Cardiac muscle cell (in vitro differentiated cells and primary cell): ENCODE measurements at regions not wholly inside any gene's neighbourhood (a gene's known extent, or its start where the extent isn't known, plus 50 kb on each side); places are given as distances from the start of the nearest gene placed in this dataset.

Experiments used
- DNase-seq, 2 donors: peaks; one replicate each; pipeline versions ENCODE4 v3.0.0 to v3.0.0-alpha.2; 2010 to 2017; ENCODE audit warnings: low read depth in 1 of 2, low spot score in 1 of 2
- H3K27ac ChIP-seq: fragments of 200-600 bp; sonication (generic); 2 replicates; pipeline ENCODE4 v1.5.1; 2016
- H3K27me3 ChIP-seq: fragments of 200-600 bp; sonication (generic); 2 replicates; pipeline ENCODE4 v1.6.0; 2016; ENCODE audit warnings: control low read depth
- H3K36me3 ChIP-seq: fragments of 200-600 bp; sonication (generic); 2 replicates; pipeline ENCODE4 v1.5.1; 2016; ENCODE audit warnings: control low read depth
- H3K4me1 ChIP-seq: fragments of 200-600 bp; sonication (generic); 2 replicates; pipeline ENCODE4 v1.8.1; 2017; ENCODE audit warnings: low read depth, mild to moderate bottlenecking, mixed run types
- H3K4me3 ChIP-seq: fragments of 200-600 bp; sonication (generic); 2 replicates; pipeline ENCODE4 v1.5.1; 2016; ENCODE audit warnings: mild to moderate bottlenecking
- H3K9me3 ChIP-seq: fragments of 200-600 bp; sonication (generic); 2 replicates; pipeline ENCODE4 v1.5.1; 2017; ENCODE audit warnings: low read depth, mild to moderate bottlenecking, control low read depth
- TF ChIP-seq, protein P1 (sequence below): IDR thresholded peaks from 2 replicates; pipeline ENCODE4 v1.5.1; 2012; ENCODE audit warnings: low read depth, mild to moderate bottlenecking, low read length

DNA sequence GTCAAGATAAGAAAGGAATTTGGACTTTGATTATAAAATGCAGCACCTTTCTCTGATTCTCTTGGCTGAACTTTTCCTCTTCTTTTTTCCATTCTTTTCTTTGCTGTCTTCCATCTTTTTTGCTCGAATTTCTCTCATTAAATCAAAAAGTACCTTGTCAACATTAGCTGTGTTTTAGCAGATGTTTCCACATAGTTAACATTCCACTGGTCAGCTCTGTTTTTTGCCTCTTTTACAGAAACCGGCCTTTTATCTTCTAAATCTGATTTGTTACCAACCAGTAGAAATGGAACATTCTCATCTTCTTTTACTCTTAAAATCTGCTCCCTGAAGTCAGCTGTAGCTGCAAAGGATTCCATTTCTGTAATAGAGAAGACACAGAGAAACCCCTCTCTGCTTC, 71.1 kb upstream of the SYT1 start:
- no peak overlapping the region for H3K4me3 ChIP-seq
- no peaks in the 10 kb centered on the region for H3K36me3 ChIP-seq
- TF ChIP-seq, protein P1, sequence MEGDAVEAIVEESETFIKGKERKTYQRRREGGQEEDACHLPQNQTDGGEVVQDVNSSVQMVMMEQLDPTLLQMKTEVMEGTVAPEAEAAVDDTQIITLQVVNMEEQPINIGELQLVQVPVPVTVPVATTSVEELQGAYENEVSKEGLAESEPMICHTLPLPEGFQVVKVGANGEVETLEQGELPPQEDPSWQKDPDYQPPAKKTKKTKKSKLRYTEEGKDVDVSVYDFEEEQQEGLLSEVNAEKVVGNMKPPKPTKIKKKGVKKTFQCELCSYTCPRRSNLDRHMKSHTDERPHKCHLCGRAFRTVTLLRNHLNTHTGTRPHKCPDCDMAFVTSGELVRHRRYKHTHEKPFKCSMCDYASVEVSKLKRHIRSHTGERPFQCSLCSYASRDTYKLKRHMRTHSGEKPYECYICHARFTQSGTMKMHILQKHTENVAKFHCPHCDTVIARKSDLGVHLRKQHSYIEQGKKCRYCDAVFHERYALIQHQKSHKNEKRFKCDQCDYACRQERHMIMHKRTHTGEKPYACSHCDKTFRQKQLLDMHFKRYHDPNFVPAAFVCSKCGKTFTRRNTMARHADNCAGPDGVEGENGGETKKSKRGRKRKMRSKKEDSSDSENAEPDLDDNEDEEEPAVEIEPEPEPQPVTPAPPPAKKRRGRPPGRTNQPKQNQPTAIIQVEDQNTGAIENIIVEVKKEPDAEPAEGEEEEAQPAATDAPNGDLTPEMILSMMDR, result no peak
- H3K27ac ChIP-seq, result no peak overlapping the region
- no peaks in the 10 kb centered on the region for H3K4me1 ChIP-seq
- H3K27me3 ChIP-seq, result no peaks in the 10 kb centered on the region
- DNase-seq, result no peak
- H3K9me3 ChIP-seq, result no peaks in the 10 kb centered on the region

DNA sequence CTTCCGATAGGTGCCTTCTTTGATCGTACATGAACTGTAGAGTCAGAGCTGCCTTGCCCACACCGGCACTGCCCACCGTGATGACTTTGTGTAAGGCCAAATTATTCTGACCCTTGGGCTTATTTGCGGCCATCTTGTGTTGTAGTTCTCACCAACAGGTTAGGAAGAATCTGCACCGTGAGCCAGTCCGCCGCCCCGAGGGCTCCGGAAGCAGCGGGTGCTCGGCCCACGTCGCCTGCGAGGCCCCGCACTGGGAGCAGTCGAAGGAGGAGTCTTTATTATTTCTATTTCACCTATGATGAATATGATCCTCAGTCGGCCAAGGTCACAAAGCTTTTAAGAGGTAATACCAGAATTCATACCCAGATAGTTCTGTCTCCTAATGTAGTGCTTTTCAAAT, 70.6 kb upstream of the SYT1 start:
- Histone ChIP-seq H3K4me1 (no peaks in the 10 kb centered on the region), H3K27ac (no peak overlapping the region), H3K9me3 (no peaks in the 10 kb centered on the region), H3K36me3 (no peaks in the 10 kb centered on the region), H3K27me3 (no peaks in the 10 kb centered on the region), H3K4me3 (no peak overlapping the region)
- no peak for DNase-seq
- TF ChIP-seq, protein P1, result no peak

DNA sequence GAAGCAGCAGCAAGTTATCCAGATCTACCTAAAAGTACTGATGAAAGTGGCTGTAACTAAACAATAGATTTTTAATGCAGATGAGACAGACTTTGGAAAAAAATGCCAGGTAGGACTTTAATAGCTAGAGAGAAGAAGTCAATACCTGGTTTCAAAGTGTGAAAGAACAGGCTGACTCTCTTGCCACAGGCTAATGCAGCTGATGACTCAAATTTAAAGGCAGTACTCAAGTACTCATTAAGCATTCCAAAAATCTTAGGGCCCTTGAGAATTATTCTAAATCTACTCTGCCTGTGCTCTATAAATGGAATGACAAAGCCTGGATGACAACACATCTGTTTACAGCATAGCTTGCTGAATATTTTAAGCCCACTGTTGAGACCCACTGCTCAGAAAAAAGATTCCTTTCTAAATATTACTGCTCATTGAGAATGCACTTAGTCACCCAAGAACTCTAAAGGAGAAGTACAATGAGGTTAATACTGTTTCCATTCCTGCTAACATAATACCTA, 68.6 kb upstream of the SYT1 start:
- no peaks in the 10 kb centered on the region for H3K27me3 ChIP-seq
- no peak for DNase-seq

DNA sequence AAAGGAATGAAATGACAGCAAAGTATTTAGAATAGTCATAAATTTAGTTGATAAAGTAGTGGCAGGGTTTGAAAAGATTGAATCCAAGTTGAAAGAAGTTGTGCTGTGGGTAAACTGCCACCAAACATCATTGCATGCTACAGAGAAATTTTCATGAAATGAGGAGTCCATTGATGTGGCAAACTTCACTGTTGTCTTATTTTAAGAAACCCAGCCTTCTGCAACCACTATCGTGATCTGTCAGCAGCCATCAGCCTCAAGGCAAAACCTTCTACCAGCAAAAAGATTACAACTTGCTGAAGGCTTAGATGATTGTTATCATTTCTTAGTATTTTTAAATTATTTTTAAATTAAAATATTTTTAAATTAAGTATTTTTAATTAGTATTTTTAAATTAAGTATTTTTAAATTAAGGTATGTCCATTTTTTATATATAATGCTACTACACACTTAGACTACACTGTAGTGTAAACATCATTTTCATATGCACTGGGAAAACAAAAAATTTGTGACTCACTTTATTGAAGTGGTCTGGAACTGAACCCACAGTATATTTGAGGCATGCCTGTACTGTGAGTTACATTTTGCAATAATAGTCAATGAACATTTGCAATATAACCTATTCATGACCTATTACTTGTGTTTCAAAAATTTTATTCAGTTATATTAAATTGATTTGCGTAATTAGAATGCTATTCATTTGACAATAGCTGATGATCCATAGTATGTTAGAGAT, 67.2 kb upstream of the SYT1 start:
- no peak overlapping the region for H3K27ac ChIP-seq
- no peaks in the 10 kb centered on the region for H3K27me3 ChIP-seq
- no peak overlapping the region for H3K4me3 ChIP-seq
- H3K9me3 ChIP-seq, result no peaks in the 10 kb centered on the region
- no peaks in the 10 kb centered on the region for H3K36me3 ChIP-seq
- no peak for DNase-seq
- TF ChIP-seq, protein P1, result no peak
- no peaks in the 10 kb centered on the region for H3K4me1 ChIP-seq

More for the DNA sequence above, 68.6 kb upstream of the SYT1 start:
- H3K4me1 ChIP-seq, result no peaks in the 10 kb centered on the region
- no peaks in the 10 kb centered on the region for H3K9me3 ChIP-seq
- TF ChIP-seq, protein P1, result no peak
- no peaks in the 10 kb centered on the region for H3K36me3 ChIP-seq
- H3K4me3 ChIP-seq, result no peak overlapping the region
- no peak overlapping the region for H3K27ac ChIP-seq

DNA sequence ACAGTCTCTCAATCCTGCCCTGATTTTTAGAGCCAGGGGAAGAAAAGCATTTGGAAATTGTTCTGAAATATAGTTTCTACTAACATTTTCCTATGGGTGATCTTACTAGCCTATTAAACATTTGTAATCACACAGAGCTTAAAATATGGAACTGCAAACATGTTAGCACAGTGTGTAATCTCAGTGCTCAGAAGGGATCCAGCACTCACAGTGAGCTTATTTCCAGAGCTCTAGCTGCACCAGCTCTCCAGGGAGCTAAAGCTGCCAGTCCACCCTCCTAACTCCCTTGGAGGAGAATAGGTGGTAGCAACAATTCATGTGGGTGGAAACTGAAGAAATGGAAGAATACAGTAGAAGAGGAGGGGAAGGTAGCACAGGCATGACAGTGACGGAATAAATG, 64.9 kb upstream of the SYT1 start:
- no peaks in the 10 kb centered on the region for H3K4me1 ChIP-seq
- no peaks in the 10 kb centered on the region for H3K9me3 ChIP-seq
- no peaks in the 10 kb centered on the region for H3K36me3 ChIP-seq
- no peak overlapping the region for H3K4me3 ChIP-seq
- DNase-seq, result no peak
- no peak overlapping the region for H3K27ac ChIP-seq
- no peaks in the 10 kb centered on the region for H3K27me3 ChIP-seq
- TF ChIP-seq, protein P1, result no peak
